ENCODE measurements at regions not wholly inside any gene's neighbourhood (a gene's known extent, or its start where the extent isn't known, plus 50 kb on each side); places are given as distances from the start of the nearest gene placed in this dataset.

- TF ChIP-seq CTCF (IDR thresholded peaks at IDR 0.05; ENCODE audit: insufficient read depth, missing control alignments), result no peak
- no peak for DNase-seq (ENCODE audit: insufficient read length, low spot score)
- no peak for FAIRE-seq
Observed at GRCh38 chr4:81287101-81287500, 72.1 kb upstream of the PRKG2 start.

GRCh38 chr4:81282131-81282530 is 67.1 kb upstream of the PRKG2 start:
- no peak for DNase-seq (ENCODE audit: insufficient read length, low spot score)
- TF ChIP-seq CTCF (IDR thresholded peaks at IDR 0.05; ENCODE audit: insufficient read depth, missing control alignments), result no peak
- FAIRE-seq, result no peak

GRCh38 chr4:81274460-81274859 is 59.4 kb upstream of the PRKG2 start:
- DNase-seq (ENCODE audit: insufficient read length, low spot score), result no peak
- FAIRE-seq, result no peak
- TF ChIP-seq CTCF (IDR thresholded peaks at IDR 0.05; ENCODE audit: insufficient read depth, missing control alignments), result no peak

- no peak for FAIRE-seq
- no peak for TF ChIP-seq CTCF (IDR thresholded peaks at IDR 0.05; ENCODE audit: insufficient read depth, missing control alignments)
- no peak for DNase-seq (ENCODE audit: insufficient read length, low spot score)
Observed at GRCh38 chr4:81272671-81273070, 57.6 kb upstream of the PRKG2 start.
